Activated T-helper 2 cell treated with anti-CD3 and anti-CD28 coated beads, Interferon-gamma antibody, Interleukin-2, Interleukin-4, amounts not matched to agents 10 μg/mL and 5 μg/mL and 100 μg/mL, durations not matched to agents 14 hours and 24 hours and 36 hours (primary cell): ENCODE measurements at regions not wholly inside any gene's neighbourhood (a gene's known extent, or its start where the extent isn't known, plus 50 kb on each side); places are given as distances from the start of the nearest gene placed in this dataset.

Experiments
- DNase-seq: peaks from one replicate; pipeline ENCODE4 v3.0.0; 2021; ENCODE audit warnings: low spot score
- H3K27ac Mint-ChIP-seq: one replicate; pipeline ENCODE4 v1.8.0; 2021; ENCODE audit warnings: mixed read lengths
- H3K27me3 Mint-ChIP-seq: one replicate; pipeline ENCODE4 v1.8.0; 2021; ENCODE audit warnings: low read depth, mixed read lengths
- H3K36me3 Mint-ChIP-seq: one replicate; pipeline ENCODE4 v1.8.0; 2021; ENCODE audit warnings: low read depth, mixed read lengths
- H3K4me1 Mint-ChIP-seq: one replicate; pipeline ENCODE4 v1.8.0; 2021; ENCODE audit warnings: low read depth, mixed read lengths
- H3K4me3 Mint-ChIP-seq: one replicate; pipeline ENCODE4 v1.8.0; 2021; ENCODE audit warnings: low read depth, mild to moderate bottlenecking, moderate library complexity, mixed read lengths
- H3K9me3 Mint-ChIP-seq: one replicate; pipeline ENCODE4 v1.8.0; 2021; ENCODE audit warnings: mixed read lengths
- intact Hi-C: fragments of 100-400 bp; cut with micrococcal nuclease; formaldehyde crosslinking; loops from one replicate; pipeline ENCODE4 v1.15.1; 2023

GRCh38 chr18:40570615-40571014 is 1384.4 kb upstream of the PIK3C3 start:
- no peak overlapping the region for H3K27ac Mint-ChIP-seq
- no peaks in the 10 kb centered on the region for H3K27me3 Mint-ChIP-seq
- DNase-seq, result no peak
- peaks cover 24% of the 10 kb centered on the region for H3K9me3 Mint-ChIP-seq
- no peak overlapping the region for H3K4me3 Mint-ChIP-seq
- H3K4me1 Mint-ChIP-seq, result no peaks in the 10 kb centered on the region
- H3K36me3 Mint-ChIP-seq, result no peaks in the 10 kb centered on the region
- intact Hi-C loops, result no loop called here

GRCh38 chr18:40569605-40570004 is 1385.4 kb upstream of the PIK3C3 start:
- no peak overlapping the region for H3K4me3 Mint-ChIP-seq
- H3K36me3 Mint-ChIP-seq, result no peaks in the 10 kb centered on the region
- intact Hi-C loops, result no loop called here
- no peaks in the 10 kb centered on the region for H3K27me3 Mint-ChIP-seq
- H3K4me1 Mint-ChIP-seq, result no peaks in the 10 kb centered on the region
- H3K9me3 Mint-ChIP-seq, result peaks cover 22% of the 10 kb centered on the region
- H3K27ac Mint-ChIP-seq, result no peak overlapping the region
- no peak for DNase-seq

GRCh38 chr18:40566510-40566844 is 1388.6 kb upstream of the PIK3C3 start:
- H3K27ac Mint-ChIP-seq, result no peak overlapping the region
- H3K4me3 Mint-ChIP-seq, result no peak overlapping the region
- H3K4me1 Mint-ChIP-seq, result no peaks in the 10 kb centered on the region
- intact Hi-C loops, result no loop called here
- H3K36me3 Mint-ChIP-seq, result no peaks in the 10 kb centered on the region
- no peaks in the 10 kb centered on the region for H3K27me3 Mint-ChIP-seq
- peaks cover 19% of the 10 kb centered on the region for H3K9me3 Mint-ChIP-seq
- no peak for DNase-seq

- intact Hi-C loops, result no loop called here
- Mint-ChIP-seq H3K27me3 (no peaks in the 10 kb centered on the region), H3K9me3 (peaks cover 22% of the 10 kb centered on the region), H3K4me3 (no peak overlapping the region), H3K36me3 (no peaks in the 10 kb centered on the region), H3K27ac (no peak overlapping the region), H3K4me1 (no peaks in the 10 kb centered on the region)
- DNase-seq, result no peak
These were observed 1389.1 kb upstream of the PIK3C3 start for GRCh38 chr18:40565805-40566509.

GRCh38 chr18:40559556-40559955 is 1395.5 kb upstream of the PIK3C3 start:
- Mint-ChIP-seq H3K36me3 (no peaks in the 10 kb centered on the region), H3K27ac (no peak overlapping the region), H3K4me1 (no peaks in the 10 kb centered on the region), H3K27me3 (no peaks in the 10 kb centered on the region), H3K4me3 (no peak overlapping the region), H3K9me3 (peaks cover 11% of the 10 kb centered on the region)
- intact Hi-C loops, result no loop called here
- no peak for DNase-seq

- no peaks in the 10 kb centered on the region for H3K27me3 Mint-ChIP-seq
These were observed 1396.2 kb upstream of the PIK3C3 start for GRCh38 chr18:40558706-40559392.

GRCh38 chr18:40555914-40556313 is 1399.1 kb upstream of the PIK3C3 start:
- Mint-ChIP-seq H3K27me3 (no peaks in the 10 kb centered on the region), H3K9me3 (peaks cover 8% of the 10 kb centered on the region), H3K36me3 (no peaks in the 10 kb centered on the region), H3K4me3 (no peak overlapping the region), H3K27ac (no peak overlapping the region), H3K4me1 (no peaks in the 10 kb centered on the region)
- intact Hi-C loops, result no loop called here
- no peak for DNase-seq

More at GRCh38 chr18:40558706-40559392, 1396.2 kb upstream of the PIK3C3 start:
- Mint-ChIP-seq H3K9me3 (peaks cover 10% of the 10 kb centered on the region), H3K27ac (no peak overlapping the region), H3K4me3 (no peak overlapping the region), H3K36me3 (no peaks in the 10 kb centered on the region), H3K4me1 (no peaks in the 10 kb centered on the region)
- DNase-seq, result no peak
- intact Hi-C loops, result no loop called here

GRCh38 chr18:40553029-40553428 is 1402.0 kb upstream of the PIK3C3 start:
- Mint-ChIP-seq H3K27ac (no peak overlapping the region), H3K27me3 (no peaks in the 10 kb centered on the region), H3K4me1 (no peaks in the 10 kb centered on the region), H3K4me3 (no peak overlapping the region), H3K36me3 (no peaks in the 10 kb centered on the region), H3K9me3 (peaks cover 16% of the 10 kb centered on the region)
- no peak for DNase-seq
- intact Hi-C loops, result no loop called here

GRCh38 chr18:40546875-40547274 is 1408.2 kb upstream of the PIK3C3 start:
- H3K27me3 Mint-ChIP-seq, result no peaks in the 10 kb centered on the region
- H3K4me3 Mint-ChIP-seq, result no peak overlapping the region
- intact Hi-C loops, result no loop called here
- DNase-seq, result no peak
- H3K36me3 Mint-ChIP-seq, result no peaks in the 10 kb centered on the region
- H3K4me1 Mint-ChIP-seq, result no peaks in the 10 kb centered on the region
- peaks cover 25% of the 10 kb centered on the region for H3K9me3 Mint-ChIP-seq
- no peak overlapping the region for H3K27ac Mint-ChIP-seq

GRCh38 chr18:40534723-40535122 is 1420.3 kb upstream of the PIK3C3 start:
- intact Hi-C loops, result no loop called here
- H3K27me3 Mint-ChIP-seq, result no peaks in the 10 kb centered on the region
- H3K36me3 Mint-ChIP-seq, result no peaks in the 10 kb centered on the region
- H3K4me1 Mint-ChIP-seq, result no peaks in the 10 kb centered on the region
- H3K27ac Mint-ChIP-seq, result no peak overlapping the region
- no peak for DNase-seq
- no peak overlapping the region for H3K4me3 Mint-ChIP-seq
- H3K9me3 Mint-ChIP-seq, result peaks cover 23% of the 10 kb centered on the region

GRCh38 chr18:40532046-40532445 is 1423.0 kb upstream of the PIK3C3 start:
- Mint-ChIP-seq H3K27me3 (no peaks in the 10 kb centered on the region), H3K9me3 (peaks cover 20% of the 10 kb centered on the region), H3K4me1 (no peaks in the 10 kb centered on the region), H3K36me3 (no peaks in the 10 kb centered on the region), H3K27ac (no peak overlapping the region), H3K4me3 (no peak overlapping the region)
- intact Hi-C loops, result no loop called here
- no peak for DNase-seq

GRCh38 chr18:40531051-40531450 is 1424.0 kb upstream of the PIK3C3 start:
- no peaks in the 10 kb centered on the region for H3K4me1 Mint-ChIP-seq
- intact Hi-C loops, result no loop called here
- no peaks in the 10 kb centered on the region for H3K36me3 Mint-ChIP-seq
- DNase-seq, result no peak
- peaks cover 20% of the 10 kb centered on the region for H3K9me3 Mint-ChIP-seq
- no peak overlapping the region for H3K27ac Mint-ChIP-seq
- H3K4me3 Mint-ChIP-seq, result no peak overlapping the region
- H3K27me3 Mint-ChIP-seq, result no peaks in the 10 kb centered on the region

GRCh38 chr18:40529478-40529877 is 1425.6 kb upstream of the PIK3C3 start:
- intact Hi-C loops, result no loop called here
- no peak overlapping the region for H3K27ac Mint-ChIP-seq
- H3K4me3 Mint-ChIP-seq, result no peak overlapping the region
- H3K27me3 Mint-ChIP-seq, result no peaks in the 10 kb centered on the region
- no peak for DNase-seq
- H3K36me3 Mint-ChIP-seq, result no peaks in the 10 kb centered on the region
- no peaks in the 10 kb centered on the region for H3K4me1 Mint-ChIP-seq
- H3K9me3 Mint-ChIP-seq, result peaks cover 14% of the 10 kb centered on the region
